ENCODE measurements at regions not wholly inside any gene's neighbourhood (a gene's known extent, or its start where the extent isn't known, plus 50 kb on each side); places are given as distances from the start of the nearest gene placed in this dataset.

GRCh38 chr4:53697016-53697685, 105.9 kb upstream of the LNX1 start:
- no peak for ATAC-seq
- H3K27me3 ChIP-seq = no peaks in the 10 kb centered on the region
- DNase-seq = no peak
- TF ChIP-seq, protein P1, sequence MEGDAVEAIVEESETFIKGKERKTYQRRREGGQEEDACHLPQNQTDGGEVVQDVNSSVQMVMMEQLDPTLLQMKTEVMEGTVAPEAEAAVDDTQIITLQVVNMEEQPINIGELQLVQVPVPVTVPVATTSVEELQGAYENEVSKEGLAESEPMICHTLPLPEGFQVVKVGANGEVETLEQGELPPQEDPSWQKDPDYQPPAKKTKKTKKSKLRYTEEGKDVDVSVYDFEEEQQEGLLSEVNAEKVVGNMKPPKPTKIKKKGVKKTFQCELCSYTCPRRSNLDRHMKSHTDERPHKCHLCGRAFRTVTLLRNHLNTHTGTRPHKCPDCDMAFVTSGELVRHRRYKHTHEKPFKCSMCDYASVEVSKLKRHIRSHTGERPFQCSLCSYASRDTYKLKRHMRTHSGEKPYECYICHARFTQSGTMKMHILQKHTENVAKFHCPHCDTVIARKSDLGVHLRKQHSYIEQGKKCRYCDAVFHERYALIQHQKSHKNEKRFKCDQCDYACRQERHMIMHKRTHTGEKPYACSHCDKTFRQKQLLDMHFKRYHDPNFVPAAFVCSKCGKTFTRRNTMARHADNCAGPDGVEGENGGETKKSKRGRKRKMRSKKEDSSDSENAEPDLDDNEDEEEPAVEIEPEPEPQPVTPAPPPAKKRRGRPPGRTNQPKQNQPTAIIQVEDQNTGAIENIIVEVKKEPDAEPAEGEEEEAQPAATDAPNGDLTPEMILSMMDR (IDR thresholded peaks at IDR 0.05) = no peak
- intact Hi-C loops (cut with DNase I) = no loop called here
- no peak overlapping the region for H3K4me3 ChIP-seq
- H3K36me3 ChIP-seq = no peaks in the 10 kb centered on the region
- no peaks in the 10 kb centered on the region for H3K9me3 ChIP-seq
- peaks cover 1 to 4% of the 10 kb centered on the region in 2 donors for H3K4me1 ChIP-seq
- H3K27ac ChIP-seq = no peak overlapping the region

GRCh38 chr4:53695540-53696463, 104.5 kb upstream of the LNX1 start:
- H3K9me3 ChIP-seq = no peaks in the 10 kb centered on the region
- TF ChIP-seq, protein P1 (IDR thresholded peaks at IDR 0.05) = no peak
- intact Hi-C loops (cut with DNase I) = no loop called here
- no peaks in the 10 kb centered on the region for H3K36me3 ChIP-seq
- H3K27ac ChIP-seq = no peak overlapping the region
- H3K27me3 ChIP-seq = no peaks in the 10 kb centered on the region
- no peak overlapping the region for H3K4me3 ChIP-seq
- no peak for DNase-seq
- no peaks in the 10 kb centered on the region for H3K4me1 ChIP-seq
- ATAC-seq = no peak

DNA sequence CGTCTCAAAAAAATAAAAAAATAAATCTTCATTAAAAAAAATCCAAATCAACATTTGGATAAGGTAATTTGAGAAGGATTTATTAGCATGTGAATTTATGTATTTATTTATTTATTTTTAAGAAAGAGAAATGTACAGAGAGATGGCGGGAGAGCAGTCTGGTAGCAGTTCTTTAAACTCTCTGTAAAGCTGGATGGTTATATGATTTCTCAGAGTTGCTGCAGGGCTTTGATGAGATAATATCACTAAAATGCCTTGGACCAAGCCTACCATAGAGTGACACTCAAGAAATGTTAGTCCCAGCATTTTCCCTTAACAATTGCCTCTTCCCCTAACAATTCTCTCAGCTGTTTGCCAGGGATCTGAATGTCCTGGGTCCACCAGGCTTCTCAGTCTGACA, 103.4 kb upstream of the LNX1 start:
- intact Hi-C loops (cut with DNase I) = no loop called here
- no peaks in the 10 kb centered on the region for H3K4me1 ChIP-seq
- TF ChIP-seq, protein P1 (IDR thresholded peaks at IDR 0.05) = no peak
- H3K9me3 ChIP-seq = no peaks in the 10 kb centered on the region
- no peaks in the 10 kb centered on the region for H3K27me3 ChIP-seq
- no peak overlapping the region for H3K27ac ChIP-seq
- no peaks in the 10 kb centered on the region for H3K36me3 ChIP-seq
- ATAC-seq = no peak
- DNase-seq = no peak
- H3K4me3 ChIP-seq = no peak overlapping the region

- Histone ChIP-seq H3K27ac (no peak overlapping the region), H3K36me3 (no peaks in the 10 kb centered on the region), H3K4me1 (no peaks in the 10 kb centered on the region), H3K9me3 (no peaks in the 10 kb centered on the region), H3K4me3 (no peak overlapping the region), H3K27me3 (no peaks in the 10 kb centered on the region)
- TF ChIP-seq, protein P1 (IDR thresholded peaks at IDR 0.05) = no peak
- intact Hi-C loops (cut with DNase I) = no loop called here
- DNase-seq (no peak), ATAC-seq (no peak)
Observed at GRCh38 chr4:53693909-53694308, 102.6 kb upstream of the LNX1 start.

GRCh38 chr4:53693408-53693807, 102.1 kb upstream of the LNX1 start:
- intact Hi-C loops (cut with DNase I) = no loop called here
- Histone ChIP-seq H3K27me3 (no peaks in the 10 kb centered on the region), H3K4me1 (no peaks in the 10 kb centered on the region), H3K4me3 (no peak overlapping the region), H3K27ac (no peak overlapping the region), H3K9me3 (no peaks in the 10 kb centered on the region), H3K36me3 (no peaks in the 10 kb centered on the region)
- DNase-seq (no peak), ATAC-seq (no peak)
- TF ChIP-seq, protein P1 (IDR thresholded peaks at IDR 0.05) = no peak

Data from left lung (tissue), 4 donors.